Fibroblast of lung (primary cell): ENCODE measurements at regions not wholly inside any gene's neighbourhood (a gene's known extent, or its start where the extent isn't known, plus 50 kb on each side); places are given as distances from the start of the nearest gene placed in this dataset.

Source experiments
- CTCF ChIP-seq, 2 donors: IDR thresholded peaks in 1 of 2; conservative IDR thresholded peaks in 1 of 2; 1 replicate in 1 of 2; 2 replicates in 1 of 2; pipeline ENCODE4 v1.5.1; 2011 to 2012; ENCODE audit warnings: low read length in 2 of 2, control low read depth in 1 of 2, inconsistent platforms in 1 of 2, low read depth in 1 of 2, mild to moderate bottlenecking in 1 of 2
- EZH2 ChIP-seq: IDR thresholded peaks from 2 replicates; pipeline ENCODE4 v1.5.1; 2012; ENCODE audit warnings: low read length, control low read depth, mild to moderate bottlenecking; ENCODE audit errors: missing control alignments

GRCh38 chr13:28586439-28587173 is 72.3 kb upstream of the POMP start:
- TF ChIP-seq EZH2 = no peak
- no peak for TF ChIP-seq CTCF (conservative IDR thresholded peaks at IDR 0.05 in 1 of 2, IDR thresholded peaks at IDR 0.05 in 1 of 2; ENCODE audit: low read depth in 1 of 2, low read length in 2 of 2)
